Retinal pigment epithelial cell (primary cell): ENCODE measurements at regions not wholly inside any gene's neighbourhood (a gene's known extent, or its start where the extent isn't known, plus 50 kb on each side); places are given as distances from the start of the nearest gene placed in this dataset.

Experiments
- DNase-seq: peaks from one replicate; pipeline ENCODE4 v3.0.0-alpha.2; 2010; ENCODE audit warnings: low read depth
- H3K4me3 ChIP-seq: 2 replicates; pipeline ENCODE4 v1.5.1; 2011; ENCODE audit warnings: mild to moderate bottlenecking, low read length, control low read depth, moderate library complexity
- TF ChIP-seq, protein P1 (sequence below): conservative IDR thresholded peaks from 2 replicates; pipeline ENCODE4 v1.5.1; 2011; ENCODE audit warnings: low read depth, low read length, control low read depth, inconsistent platforms

DNA sequence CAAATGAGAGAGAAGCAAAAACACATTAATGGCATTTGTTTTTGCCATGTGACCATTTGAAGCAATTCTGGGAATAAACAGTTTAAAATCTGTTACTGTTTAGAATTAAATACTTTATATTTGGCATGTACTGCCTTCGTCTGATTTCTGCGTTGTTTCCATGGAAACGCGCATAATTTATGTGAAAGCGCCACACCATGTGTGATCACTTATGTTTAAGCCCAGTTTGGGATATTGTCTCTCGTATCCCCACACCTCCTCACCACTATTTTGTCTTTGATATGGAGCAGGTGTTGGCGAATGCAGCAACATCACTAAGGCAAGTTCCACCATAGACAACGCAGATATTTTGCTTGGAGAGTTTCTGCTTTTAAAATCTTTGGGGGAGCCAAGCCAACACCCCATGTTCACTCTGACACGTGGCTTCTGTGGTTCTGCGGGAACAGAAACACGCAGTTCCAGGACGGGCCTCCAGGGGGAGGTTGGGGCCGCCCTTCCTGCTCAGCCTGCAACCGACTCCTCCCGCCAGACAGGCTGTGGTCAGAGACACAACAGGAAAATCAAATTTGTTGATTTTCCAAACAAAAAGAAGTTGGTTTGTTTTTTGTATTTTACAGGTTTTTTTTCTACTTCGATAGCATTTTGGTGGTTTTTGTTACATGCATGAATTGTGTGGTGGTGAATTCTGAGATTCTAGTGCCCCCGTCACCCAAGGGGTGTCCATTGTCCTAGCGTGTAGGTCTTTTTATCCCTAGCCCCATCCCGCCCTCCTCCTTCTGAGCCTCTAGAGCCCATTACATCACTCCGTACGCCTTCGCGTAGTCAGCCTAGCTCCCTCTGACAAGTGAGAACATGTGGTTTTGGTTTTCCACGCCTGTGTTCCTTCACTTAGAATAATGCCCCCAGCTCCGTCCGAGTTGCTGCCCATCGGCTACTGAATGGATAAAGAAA, 101.9 kb upstream of the SFSWAP start:
- H3K4me3 ChIP-seq = no peak overlapping the region
- no peak for DNase-seq

DNA sequence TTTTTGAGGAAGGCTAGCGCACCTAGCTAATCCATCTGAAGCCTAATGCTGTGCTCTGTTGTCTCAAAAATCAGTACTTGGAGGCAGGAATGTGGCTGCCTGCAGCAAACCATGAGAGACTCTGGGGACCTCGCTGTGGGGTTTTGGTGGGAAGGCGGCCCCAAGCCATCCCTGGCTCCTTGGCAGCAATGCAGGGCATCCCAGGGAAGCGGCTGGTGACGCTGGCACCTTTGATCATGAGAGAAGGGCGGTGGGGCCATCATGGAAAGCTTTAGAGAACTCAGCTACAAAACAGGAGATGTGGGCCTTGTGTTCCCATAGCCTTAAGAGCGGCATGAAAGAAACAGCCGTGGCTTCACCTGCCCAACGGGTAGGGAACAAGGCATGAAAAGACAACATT, 101.1 kb upstream of the SFSWAP start:
- no peak overlapping the region for H3K4me3 ChIP-seq
- DNase-seq = no peak
- TF ChIP-seq, protein P1, sequence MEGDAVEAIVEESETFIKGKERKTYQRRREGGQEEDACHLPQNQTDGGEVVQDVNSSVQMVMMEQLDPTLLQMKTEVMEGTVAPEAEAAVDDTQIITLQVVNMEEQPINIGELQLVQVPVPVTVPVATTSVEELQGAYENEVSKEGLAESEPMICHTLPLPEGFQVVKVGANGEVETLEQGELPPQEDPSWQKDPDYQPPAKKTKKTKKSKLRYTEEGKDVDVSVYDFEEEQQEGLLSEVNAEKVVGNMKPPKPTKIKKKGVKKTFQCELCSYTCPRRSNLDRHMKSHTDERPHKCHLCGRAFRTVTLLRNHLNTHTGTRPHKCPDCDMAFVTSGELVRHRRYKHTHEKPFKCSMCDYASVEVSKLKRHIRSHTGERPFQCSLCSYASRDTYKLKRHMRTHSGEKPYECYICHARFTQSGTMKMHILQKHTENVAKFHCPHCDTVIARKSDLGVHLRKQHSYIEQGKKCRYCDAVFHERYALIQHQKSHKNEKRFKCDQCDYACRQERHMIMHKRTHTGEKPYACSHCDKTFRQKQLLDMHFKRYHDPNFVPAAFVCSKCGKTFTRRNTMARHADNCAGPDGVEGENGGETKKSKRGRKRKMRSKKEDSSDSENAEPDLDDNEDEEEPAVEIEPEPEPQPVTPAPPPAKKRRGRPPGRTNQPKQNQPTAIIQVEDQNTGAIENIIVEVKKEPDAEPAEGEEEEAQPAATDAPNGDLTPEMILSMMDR = no peak

More for the DNA sequence above, 101.9 kb upstream of the SFSWAP start:
- TF ChIP-seq, protein P1 = peak; percentile 64

DNA sequence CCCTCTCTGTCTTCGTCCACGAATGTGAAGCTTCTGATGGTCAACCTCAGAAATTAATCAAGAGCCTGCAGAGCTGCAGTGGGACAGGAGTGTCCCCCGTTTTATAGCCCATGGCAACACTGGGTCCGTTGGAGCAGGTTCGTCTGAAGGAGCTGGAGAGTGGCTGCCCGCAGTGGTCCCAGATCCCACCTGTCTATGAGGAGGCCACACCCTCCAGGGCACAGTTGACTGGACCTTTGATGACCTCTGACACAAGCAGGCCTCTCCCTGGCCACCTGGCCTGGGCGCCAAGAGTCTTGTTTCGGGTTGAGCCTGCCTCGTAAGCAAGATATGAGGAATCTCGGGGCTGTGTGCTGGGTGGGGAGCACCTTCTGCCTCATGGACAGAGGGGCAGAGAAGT, 100.7 kb upstream of the SFSWAP start:
- DNase-seq = no peak
- H3K4me3 ChIP-seq = no peak overlapping the region
- TF ChIP-seq, protein P1 = no peak

DNA sequence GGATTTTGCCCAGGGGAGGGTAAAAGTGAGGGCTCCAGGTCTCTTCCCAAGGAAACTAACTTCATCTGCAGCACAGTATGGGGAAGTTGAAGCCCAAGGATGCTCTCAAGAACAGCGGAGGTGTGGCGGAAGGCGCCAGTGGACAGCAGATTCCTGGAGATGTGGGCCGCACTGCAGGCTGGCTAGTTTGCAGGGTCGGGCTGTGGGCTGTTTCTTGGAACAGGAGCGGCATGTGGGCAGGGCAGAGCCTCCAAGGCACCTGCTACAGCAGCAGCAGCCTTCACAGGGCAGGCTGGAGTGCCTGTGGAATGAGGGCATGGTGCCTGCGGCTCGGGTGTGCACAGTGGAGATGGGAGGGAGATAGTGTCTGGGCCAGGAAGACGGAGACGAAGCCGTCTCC, 100.0 kb upstream of the SFSWAP start:
- no peak for DNase-seq
- TF ChIP-seq, protein P1 = no peak
- no peak overlapping the region for H3K4me3 ChIP-seq

DNA sequence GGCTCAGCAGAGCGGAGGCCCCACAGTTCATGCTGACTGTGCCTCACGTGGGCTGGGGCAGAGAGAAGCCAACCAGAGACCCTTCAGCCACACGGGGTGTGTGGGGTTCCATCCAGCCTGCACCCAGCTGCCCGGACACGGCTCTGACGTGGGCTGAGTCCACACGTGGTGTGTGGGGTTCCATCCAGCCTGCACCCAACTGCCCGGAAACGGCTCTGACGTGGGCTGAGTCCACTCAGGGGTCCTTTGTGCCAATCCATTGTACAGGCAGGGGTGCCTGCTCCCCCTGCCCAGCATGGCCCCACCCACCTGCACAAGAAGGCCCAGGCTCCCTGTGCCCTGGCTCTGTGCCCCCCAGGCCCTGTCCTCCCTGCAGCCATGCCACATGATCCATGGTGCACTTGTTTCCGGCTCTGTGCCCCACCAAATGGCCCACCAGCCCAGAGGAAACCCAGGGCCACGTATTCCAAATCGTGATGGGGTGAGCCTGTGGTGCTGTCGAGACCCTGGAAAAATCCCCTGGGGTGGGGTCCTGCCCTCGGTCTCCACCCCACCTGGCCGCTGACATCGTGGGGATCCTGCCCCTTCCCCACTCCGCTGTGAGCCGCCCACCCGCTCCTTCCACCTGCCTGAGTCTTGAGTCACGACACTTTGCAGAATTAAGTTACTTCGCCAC, 99.3 kb upstream of the SFSWAP start:
- no peak overlapping the region for H3K4me3 ChIP-seq
- DNase-seq = no peak
- TF ChIP-seq, protein P1 = no peak

DNA sequence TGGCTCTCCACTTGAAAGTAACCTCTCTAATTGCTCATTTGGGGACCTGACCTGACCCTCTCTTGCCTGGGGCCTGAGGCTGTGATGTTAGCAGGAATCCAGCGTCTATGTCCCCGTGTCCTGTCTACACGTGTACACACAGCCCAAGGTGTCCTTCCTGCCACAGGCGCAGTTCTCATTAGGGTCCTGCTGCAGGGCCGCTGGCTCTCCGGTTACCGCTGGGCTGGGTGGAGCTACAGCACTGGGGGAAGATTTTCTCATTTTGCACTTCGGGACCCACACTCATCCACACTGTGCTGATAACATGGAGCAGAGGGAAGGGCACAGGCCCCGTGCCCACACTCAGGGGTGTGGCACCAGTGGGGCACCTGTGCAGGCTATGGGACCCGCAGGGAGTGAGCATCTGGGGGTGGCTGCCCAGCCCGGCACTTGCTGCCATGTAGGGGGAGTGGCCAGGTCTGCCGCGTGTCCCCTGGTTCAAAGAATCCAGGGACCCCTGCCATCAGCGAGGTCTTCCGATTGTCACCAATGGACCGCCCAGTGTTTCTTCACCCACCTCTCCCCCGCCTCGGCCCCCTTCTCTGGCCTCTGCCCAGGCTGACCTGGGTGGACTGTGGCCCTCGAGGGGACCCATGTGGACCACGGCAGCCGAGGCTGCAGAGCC, 98.7 kb upstream of the SFSWAP start:
- no peak overlapping the region for H3K4me3 ChIP-seq
- no peak for DNase-seq
- TF ChIP-seq, protein P1 = no peak
